Left renal cortex interstitium (tissue), 4 donors: ENCODE measurements at regions not wholly inside any gene's neighbourhood (a gene's known extent, or its start where the extent isn't known, plus 50 kb on each side); places are given as distances from the start of the nearest gene placed in this dataset.

Experiments used
- DNase-seq, 4 donors: peaks; one replicate each; pipeline ENCODE4 v3.0.0-alpha.2; 2013; ENCODE audit warnings: low read depth in 4 of 4, low spot score in 2 of 4, missing footprints in 1 of 4

GRCh38 chr7:10889266-10889898 lies 84.3 kb upstream of the PHF14 start:
- peak in 2 of 4 donors; percentile 14 to 31 for DNase-seq

DNA sequence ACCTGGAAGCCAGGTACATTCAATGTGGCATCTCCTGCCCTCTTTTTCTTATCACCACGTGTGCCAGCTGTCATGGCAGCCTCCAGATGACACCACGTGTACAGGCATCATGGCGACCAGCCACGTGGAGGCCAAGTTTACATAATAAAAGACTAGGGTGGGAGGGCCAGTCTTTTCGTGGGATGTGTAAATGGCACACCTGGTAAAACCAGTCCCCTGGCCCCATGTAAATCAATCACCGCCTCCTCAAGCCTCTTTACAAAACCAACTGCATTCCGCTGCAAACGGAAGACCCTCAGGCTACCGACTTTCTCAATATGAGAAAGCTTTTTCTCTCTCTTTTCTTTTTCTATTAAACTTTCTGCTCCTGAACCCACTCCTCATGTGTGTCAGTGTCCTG lies 65.1 kb upstream of the PHF14 start:
- DNase-seq = no peak

- no peak for DNase-seq
Measured at GRCh38 chr7:10910447-10910846, 63.2 kb upstream of the PHF14 start.

DNA sequence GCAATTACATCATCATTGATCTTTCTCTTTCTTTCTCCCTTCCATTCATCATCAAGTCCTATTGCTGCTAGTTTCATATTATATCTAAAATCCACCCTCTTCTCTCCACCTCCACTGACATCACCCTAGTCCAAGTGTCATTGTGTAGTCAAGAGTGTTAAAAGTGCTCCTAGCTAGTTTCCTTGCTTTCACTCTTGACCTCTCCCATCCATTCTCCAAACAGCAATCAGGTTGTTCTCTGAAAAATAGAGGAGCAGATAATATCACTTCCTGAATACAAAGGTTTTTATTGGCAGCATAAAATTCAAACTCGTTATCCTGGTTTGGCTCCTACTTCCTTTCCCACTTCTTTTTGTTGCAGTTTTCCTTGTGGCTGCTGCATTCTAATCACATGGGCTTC lies 61.6 kb upstream of the PHF14 start:
- no peak for DNase-seq

DNA sequence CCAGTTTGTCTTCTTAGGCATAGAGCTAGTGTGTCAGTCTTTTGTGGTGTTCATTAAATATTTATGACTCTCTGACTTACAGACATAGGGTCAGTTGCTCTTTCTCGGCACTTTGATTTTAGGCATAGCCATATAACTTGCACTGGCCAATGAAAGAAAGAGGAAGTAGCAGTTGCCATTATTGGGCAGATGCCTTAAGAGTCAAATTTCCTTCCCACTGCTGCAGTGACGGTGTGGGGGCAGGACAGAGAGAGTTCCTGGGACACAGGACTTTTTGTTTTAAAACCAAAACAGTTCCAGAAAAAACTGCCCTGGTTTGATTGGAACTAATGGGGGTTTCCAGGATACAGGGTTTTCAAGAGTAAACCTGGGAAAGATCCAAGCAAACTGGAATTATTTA lies 60.2 kb upstream of the PHF14 start:
- no peak for DNase-seq

GRCh38 chr7:10918093-10918590 lies 55.5 kb upstream of the PHF14 start:
- DNase-seq = no peak

DNA sequence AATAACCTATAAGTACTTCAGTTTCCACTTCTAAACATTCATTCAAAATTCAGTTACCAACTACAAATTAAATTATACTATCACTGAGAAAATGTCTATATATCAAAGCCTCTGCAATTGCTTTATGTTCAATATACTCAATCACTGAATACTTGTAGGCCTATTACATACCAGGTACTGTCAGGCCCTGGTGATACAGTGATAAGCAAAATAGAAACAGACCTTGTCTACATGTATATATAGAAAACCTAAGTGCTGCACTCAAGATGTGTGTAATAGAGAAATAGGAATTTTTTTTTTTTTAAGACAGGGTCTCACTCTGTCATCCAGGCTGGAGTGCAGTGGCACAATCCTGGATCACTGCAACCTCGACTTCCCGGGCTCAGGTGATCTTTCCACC lies 53.7 kb upstream of the PHF14 start:
- DNase-seq = no peak
